ENCODE measurements at regions not wholly inside any gene's neighbourhood (a gene's known extent, or its start where the extent isn't known, plus 50 kb on each side); places are given as distances from the start of the nearest gene placed in this dataset.

- no peak for DNase-seq (ENCODE audit: low read depth in 2 of 2)
These were observed 331.9 kb downstream of the NPHP4 start for GRCh38 chr1:5660141-5660935.

- DNase-seq (ENCODE audit: low read depth in 2 of 2), result no peak
These were observed 332.6 kb downstream of the NPHP4 start for GRCh38 chr1:5659606-5660005.

GRCh38 chr1:5658340-5659316, 333.6 kb downstream of the NPHP4 start:
- no peak for DNase-seq (ENCODE audit: low read depth in 2 of 2)

DNA sequence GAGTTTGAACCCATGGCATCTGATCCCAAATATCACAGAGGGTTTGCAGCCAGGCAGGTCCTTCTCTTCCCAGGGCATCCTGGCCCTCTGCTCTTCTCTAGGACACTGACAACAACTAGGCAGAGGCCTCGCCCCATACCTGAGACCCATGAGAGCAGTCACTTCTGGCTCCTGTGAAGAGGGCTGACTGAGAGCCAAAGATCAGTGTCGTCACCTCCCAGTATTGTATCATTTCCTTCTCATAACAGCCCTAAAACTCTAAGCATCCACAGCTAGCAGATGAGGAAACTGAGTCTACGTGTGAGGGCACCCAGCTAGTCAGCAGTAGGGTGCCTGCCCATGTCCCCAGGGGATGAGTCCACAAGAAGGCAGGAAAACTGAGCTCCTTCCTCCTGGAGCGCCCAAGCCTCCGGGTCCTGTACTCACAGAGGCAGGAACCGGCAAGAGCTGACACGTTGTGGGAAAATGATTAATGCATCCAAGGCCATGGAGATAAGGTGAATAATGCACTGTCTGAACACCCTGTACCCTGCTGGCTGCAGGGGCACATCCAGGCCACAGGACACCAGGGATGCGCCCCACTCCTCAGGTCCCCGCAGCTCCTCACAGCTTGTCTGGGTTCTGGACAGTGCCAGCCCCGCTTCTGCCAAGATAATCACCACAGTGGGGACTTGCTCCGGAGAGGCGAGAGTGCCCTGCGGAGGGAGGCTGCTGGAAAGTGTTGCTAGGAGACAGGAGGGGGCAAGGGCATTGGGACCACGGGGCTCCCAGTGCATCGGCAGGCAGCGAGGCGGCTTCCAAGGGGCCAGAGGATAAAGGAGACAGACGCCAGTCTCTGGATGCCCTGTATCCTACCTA, 340.0 kb downstream of the NPHP4 start:
- DNase-seq (ENCODE audit: low read depth in 2 of 2), result no peak

DNA sequence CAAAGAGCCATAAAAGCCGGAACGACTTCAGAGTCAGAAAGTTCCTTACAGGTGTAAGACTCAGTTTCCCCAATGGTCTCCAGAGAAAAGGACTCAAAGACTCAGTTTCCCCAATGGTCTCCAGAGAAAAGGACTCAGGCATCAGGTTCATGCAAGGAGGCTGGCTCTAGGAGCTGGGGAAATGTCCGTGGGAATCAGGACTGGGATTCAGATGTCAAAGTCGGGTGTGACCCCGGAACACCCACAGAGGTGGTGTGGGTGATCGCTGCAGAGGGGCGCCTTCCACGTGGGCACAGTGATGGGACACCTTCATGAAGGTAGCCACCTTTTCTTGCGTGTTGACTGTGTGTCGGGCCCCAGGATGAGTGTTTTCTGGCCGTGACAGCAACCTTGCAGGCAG, 340.8 kb downstream of the NPHP4 start:
- DNase-seq (ENCODE audit: low read depth in 2 of 2), result no peak

GRCh38 chr1:5651027-5651410, 341.2 kb downstream of the NPHP4 start:
- DNase-seq (ENCODE audit: low read depth in 2 of 2), result no peak

- DNase-seq (ENCODE audit: low read depth in 2 of 2), result no peak
These were observed 341.8 kb downstream of the NPHP4 start for GRCh38 chr1:5650283-5651026.

- DNase-seq (ENCODE audit: low read depth in 2 of 2), result no peak
These were observed 342.4 kb downstream of the NPHP4 start for GRCh38 chr1:5649795-5650194.

GRCh38 chr1:5649166-5649551, 343.1 kb downstream of the NPHP4 start:
- no peak for DNase-seq (ENCODE audit: low read depth in 2 of 2)

DNA sequence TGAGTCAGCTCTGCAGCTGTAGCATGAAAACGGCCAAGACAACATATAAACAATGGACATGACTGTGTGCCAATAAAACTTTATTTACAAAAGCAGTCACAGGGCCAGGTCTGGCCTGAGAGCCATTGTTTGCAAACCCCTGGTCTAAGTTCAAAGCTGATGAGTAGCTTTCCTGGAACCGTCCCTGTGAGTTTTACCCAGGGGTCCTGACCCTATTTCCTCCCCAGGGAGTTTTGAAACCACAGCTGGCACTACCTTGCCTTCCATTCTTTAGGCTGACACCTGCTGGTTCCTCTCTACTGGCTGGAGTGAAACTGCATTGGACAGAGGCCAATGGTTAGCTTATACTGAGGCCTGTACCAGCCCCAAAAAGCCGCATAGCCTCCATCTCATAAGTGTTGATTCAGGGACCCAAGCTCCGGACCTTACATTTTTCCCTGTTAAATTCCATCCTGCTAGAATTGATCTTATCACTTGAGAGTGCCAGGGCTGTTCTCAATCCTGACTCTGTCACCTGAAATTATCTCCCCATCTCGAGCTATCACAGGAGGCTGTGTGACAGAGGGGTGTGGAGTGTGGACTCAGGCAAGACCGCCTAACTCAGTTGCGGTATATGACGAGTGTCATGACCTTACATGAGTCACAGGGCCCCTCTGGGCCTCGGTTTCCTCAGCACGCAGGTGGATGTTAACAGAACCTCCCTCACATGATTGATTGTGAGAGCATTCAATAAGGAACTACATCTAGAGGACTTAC, 343.6 kb downstream of the NPHP4 start:
- DNase-seq (ENCODE audit: low read depth in 2 of 2), result no peak

GRCh38 chr1:5647234-5647633, 345.0 kb downstream of the NPHP4 start:
- no peak for DNase-seq (ENCODE audit: low read depth in 2 of 2)

GRCh38 chr1:5646486-5647149, 345.6 kb downstream of the NPHP4 start:
- DNase-seq (ENCODE audit: low read depth in 2 of 2), result no peak

DNA sequence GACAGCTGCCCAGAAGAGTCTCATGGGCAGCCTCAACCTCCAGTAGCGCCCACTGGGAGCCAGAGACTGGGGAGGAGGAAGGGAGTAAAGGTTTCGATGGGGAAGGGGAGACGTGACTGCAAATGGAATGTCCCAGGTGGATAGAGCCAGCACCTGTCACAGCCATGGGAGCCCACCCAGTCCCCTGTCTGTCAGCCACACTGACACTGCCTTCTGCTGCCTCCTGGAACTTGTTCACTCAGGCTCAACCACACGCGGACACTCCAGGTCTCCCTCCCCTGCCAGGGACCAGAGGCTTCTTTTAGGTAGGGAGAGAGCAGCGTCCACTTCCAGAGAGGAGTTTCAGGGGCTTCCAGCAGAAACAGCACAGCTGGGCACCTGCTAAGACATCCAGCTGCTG, 346.3 kb downstream of the NPHP4 start:
- DNase-seq (ENCODE audit: low read depth in 2 of 2), result no peak

GRCh38 chr1:5645135-5645399, 347.2 kb downstream of the NPHP4 start:
- no peak for DNase-seq (ENCODE audit: low read depth in 2 of 2)

- DNase-seq (ENCODE audit: low read depth in 2 of 2), result no peak
These were observed 347.7 kb downstream of the NPHP4 start for GRCh38 chr1:5644281-5645134.

GRCh38 chr1:5643360-5644107, 348.7 kb downstream of the NPHP4 start:
- DNase-seq (ENCODE audit: low read depth in 2 of 2), result no peak

DNA sequence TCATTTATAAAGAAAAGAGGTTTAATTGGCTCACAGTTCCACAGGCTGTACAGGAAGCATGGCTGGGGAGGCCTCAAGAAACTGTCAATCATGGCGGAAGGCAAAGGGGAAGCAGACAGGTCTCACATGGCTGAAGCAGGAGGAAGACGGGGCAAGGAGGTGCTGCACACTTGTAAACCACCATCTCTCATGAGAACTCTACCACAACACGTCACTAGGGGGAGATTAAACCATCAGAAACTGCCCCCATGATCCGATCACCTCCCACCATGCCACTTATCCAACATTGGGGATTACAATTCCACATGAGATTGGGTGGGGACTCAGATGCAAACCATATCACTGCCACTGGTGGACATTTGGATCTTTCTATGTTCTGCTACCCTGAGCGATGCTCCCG, 351.4 kb downstream of the NPHP4 start:
- no peak for DNase-seq (ENCODE audit: low read depth in 2 of 2)

- no peak for DNase-seq (ENCODE audit: low read depth in 2 of 2)
These were observed 353.0 kb downstream of the NPHP4 start for GRCh38 chr1:5639106-5639722.

All from stimulated activated CD4-positive, alpha-beta T cell treated with anti-CD3 and anti-CD28 coated beads, Interleukin-15, amount 100 ng/mL, for 48 hours (primary cell).